ENCODE measurements at regions not wholly inside any gene's neighbourhood (a gene's known extent, or its start where the extent isn't known, plus 50 kb on each side); places are given as distances from the start of the nearest gene placed in this dataset.
"Not testable (repeated sequence)": the region's sequence is repeated elsewhere in the genome, so short reads cannot be mapped to it uniquely, and the experiment has no call there.

DNA sequence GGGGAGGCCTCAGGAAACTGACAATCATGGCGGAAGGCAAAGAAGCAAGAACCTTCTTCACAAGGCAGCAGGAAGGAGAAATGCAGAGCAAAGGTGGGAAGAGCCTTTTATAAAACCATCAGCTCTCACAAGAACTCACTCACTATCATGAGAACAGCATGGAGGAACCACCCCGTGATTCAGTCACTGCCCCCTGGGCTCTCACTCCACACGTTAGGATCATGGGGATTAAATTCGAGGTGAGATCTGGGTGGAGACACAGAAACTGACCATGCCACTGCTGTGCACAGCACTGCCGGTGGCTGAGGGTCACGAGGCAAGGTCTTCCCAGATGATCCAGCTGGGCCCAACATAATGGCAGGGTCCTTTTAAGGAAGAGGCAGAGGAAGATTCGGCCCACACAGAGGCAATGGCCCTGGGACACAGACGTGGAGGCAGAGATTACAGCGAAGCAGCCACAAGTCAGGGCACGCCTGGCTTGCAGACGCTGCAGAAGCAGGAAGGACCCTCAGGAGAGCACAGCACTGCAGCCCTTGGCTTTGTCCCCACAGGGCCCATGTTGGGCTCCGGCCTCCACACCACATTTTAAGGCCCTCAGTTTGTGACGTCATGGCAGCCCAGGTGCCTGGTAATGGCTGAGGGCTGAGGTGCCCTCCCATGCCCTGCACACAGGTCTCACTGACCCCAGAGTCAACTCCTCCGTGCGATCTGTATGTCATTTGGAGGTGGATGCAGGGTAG lies 160.8 kb downstream of the LAT start:
- Histone ChIP-seq H3K4me1 (ENCODE audit: control extremely low read depth in 1 of 4, control insufficient read depth in 4 of 4, insufficient read depth in 4 of 4, low read length in 3 of 4) (peaks cover 0 to 23% (median 16%) of the 10 kb centered on the region in 4 experiments), H3K36me3 (ENCODE audit: control insufficient read depth in 4 of 4, insufficient read depth in 4 of 4, low read length in 3 of 4) (peaks cover 0 to 17% (median 2%) of the 10 kb centered on the region in 4 experiments)
- H3K9me3 ChIP-seq (ENCODE audit: control extremely low read depth in 1 of 5, control insufficient read depth in 4 of 5, insufficient read depth in 2 of 5, low read depth in 1 of 5, low read length in 4 of 5); DNase-seq; H3K27me3 ChIP-seq (replicated peaks in 2 of 5; ENCODE audit: control insufficient read depth in 4 of 5, insufficient read depth in 5 of 5, low read length in 4 of 5); H3K27ac ChIP-seq (ENCODE audit: insufficient read depth in 1 of 2, low read depth in 1 of 2, low read length in 2 of 2, poor library complexity in 1 of 2, severe bottlenecking in 2 of 2); H3K4me3 ChIP-seq (ENCODE audit: control insufficient read depth in 1 of 7, extremely low read depth in 1 of 7, insufficient read depth in 4 of 7, low read depth in 2 of 7, low read length in 6 of 7); POLR2A ChIA-PET; CTCF ChIA-PET: not testable (repeated sequence)
- WGBS (ENCODE audit: insufficient coverage): 100% methylated on average over 6 of the region's 15 CpGs

DNA sequence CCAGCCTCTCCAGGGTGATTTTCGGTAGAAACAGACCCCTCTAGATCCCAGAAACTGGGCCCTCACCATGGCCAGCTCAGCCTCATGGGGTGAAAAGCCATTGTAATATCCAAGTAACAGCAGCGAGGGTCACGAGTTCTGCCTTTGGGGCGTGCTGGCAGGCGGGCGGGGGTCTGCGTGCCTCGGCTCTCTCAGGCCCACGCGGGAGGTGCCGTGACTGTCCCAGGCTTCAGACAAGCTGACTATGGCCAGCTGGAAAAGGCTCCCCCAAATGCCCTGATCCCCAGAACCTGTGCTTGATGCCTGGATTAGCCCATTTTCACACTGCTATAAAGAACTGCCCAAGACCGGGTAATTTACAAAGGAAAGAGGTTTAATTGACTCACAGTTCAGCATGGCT lies 160.2 kb downstream of the LAT start:
- Histone ChIP-seq H3K4me1 (ENCODE audit: control extremely low read depth in 1 of 4, control insufficient read depth in 4 of 4, insufficient read depth in 4 of 4, low read length in 3 of 4) (peaks cover 0 to 20% (median 16%) of the 10 kb centered on the region in 4 experiments), H3K36me3 (ENCODE audit: control insufficient read depth in 4 of 4, insufficient read depth in 4 of 4, low read length in 3 of 4) (peaks cover 0 to 17% (median 4%) of the 10 kb centered on the region in 4 experiments)
- WGBS (ENCODE audit: insufficient coverage): 100% methylated on average over 7 of the region's 12 CpGs
- H3K27me3 ChIP-seq (replicated peaks in 2 of 5; ENCODE audit: control insufficient read depth in 4 of 5, insufficient read depth in 5 of 5, low read length in 4 of 5); H3K27ac ChIP-seq (ENCODE audit: insufficient read depth in 1 of 2, low read depth in 1 of 2, low read length in 2 of 2, poor library complexity in 1 of 2, severe bottlenecking in 2 of 2); H3K4me3 ChIP-seq (ENCODE audit: control insufficient read depth in 1 of 7, extremely low read depth in 1 of 7, insufficient read depth in 4 of 7, low read depth in 2 of 7, low read length in 6 of 7); CTCF ChIA-PET; DNase-seq; H3K9me3 ChIP-seq (ENCODE audit: control extremely low read depth in 1 of 5, control insufficient read depth in 4 of 5, insufficient read depth in 2 of 5, low read depth in 1 of 5, low read length in 4 of 5); POLR2A ChIA-PET: not testable (repeated sequence)

DNA sequence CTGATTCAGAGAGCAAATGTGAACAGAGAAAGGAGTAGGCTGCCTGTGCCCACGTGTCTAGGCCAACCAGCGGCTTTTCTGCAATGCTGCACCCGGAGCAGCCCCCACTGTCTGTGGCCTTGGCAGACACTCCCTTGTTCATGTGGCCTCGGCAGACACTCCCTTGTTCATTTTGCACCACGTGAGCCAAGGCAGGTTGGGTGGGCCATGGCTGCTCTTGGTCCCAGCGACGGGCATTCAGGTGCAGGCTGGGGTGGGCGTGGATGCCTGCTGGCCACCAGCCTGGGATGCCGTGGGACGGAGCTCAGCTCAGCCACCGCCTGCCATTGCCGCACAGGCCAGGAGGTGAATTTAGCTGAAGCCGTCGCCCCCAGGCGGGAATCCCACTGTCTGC lies 159.8 kb downstream of the LAT start:
- CTCF ChIA-PET; DNase-seq; H3K9me3 ChIP-seq (ENCODE audit: control extremely low read depth in 1 of 5, control insufficient read depth in 4 of 5, insufficient read depth in 2 of 5, low read depth in 1 of 5, low read length in 4 of 5); POLR2A ChIA-PET; H3K4me3 ChIP-seq (ENCODE audit: control insufficient read depth in 1 of 7, extremely low read depth in 1 of 7, insufficient read depth in 4 of 7, low read depth in 2 of 7, low read length in 6 of 7); H3K27me3 ChIP-seq (replicated peaks in 2 of 5; ENCODE audit: control insufficient read depth in 4 of 5, insufficient read depth in 5 of 5, low read length in 4 of 5); H3K27ac ChIP-seq (ENCODE audit: insufficient read depth in 1 of 2, low read depth in 1 of 2, low read length in 2 of 2, poor library complexity in 1 of 2, severe bottlenecking in 2 of 2): not testable (repeated sequence)
- 93% methylated on average over 2 of the region's 15 CpGs for WGBS (ENCODE audit: insufficient coverage)
- Histone ChIP-seq H3K36me3 (ENCODE audit: control insufficient read depth in 4 of 4, insufficient read depth in 4 of 4, low read length in 3 of 4) (peaks cover 0 to 19% (median 4%) of the 10 kb centered on the region in 4 experiments), H3K4me1 (ENCODE audit: control extremely low read depth in 1 of 4, control insufficient read depth in 4 of 4, insufficient read depth in 4 of 4, low read length in 3 of 4) (peaks cover 0 to 16% (median 13%) of the 10 kb centered on the region in 4 experiments)

DNA sequence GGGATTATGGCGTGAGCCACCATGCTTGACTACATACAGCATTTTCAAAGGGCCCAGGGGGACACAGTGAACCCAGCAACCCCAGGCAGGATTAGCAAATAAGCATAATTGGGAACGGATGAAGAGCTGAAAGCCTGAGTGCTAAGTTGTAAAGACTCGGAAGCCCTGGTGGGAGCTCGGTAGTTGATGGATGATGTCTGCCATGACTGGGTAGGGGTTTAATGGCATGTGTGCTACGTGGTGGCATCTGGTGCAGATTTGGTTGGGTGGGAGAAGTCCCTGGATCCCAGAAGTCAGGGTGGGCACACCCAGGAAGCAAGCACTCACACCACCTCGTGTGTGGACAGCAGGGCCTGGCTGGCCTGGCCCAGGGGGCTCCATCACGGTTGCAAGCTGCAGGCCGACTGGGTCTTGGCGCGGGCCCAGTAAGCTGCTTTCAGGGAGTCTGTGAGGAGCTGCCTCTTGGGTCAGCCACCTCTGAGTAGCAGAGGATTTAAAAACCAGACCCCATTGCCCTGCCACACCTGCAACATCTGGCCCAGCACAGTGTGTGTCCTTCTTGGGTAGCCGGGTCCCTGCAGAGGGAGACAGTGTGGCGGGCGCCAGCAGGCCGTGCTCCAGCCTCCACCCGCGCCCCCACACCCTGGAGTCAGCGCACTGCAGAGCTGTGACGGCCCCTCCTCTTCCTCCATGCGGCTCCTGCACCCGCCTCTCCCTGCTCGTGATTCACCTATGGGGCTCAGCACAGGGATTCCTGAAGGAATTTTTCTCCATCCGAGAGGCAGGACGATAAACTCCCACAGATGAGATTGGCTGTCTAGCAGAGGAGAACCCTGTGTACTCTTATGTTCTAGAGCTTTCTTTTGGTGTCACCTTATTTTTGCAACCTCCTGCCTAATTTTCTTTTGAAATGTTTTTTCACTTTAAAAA lies 159.2 kb downstream of the LAT start:
- DNase-seq; H3K27ac ChIP-seq (ENCODE audit: insufficient read depth in 1 of 2, low read depth in 1 of 2, low read length in 2 of 2, poor library complexity in 1 of 2, severe bottlenecking in 2 of 2); H3K27me3 ChIP-seq (replicated peaks in 2 of 5; ENCODE audit: control insufficient read depth in 4 of 5, insufficient read depth in 5 of 5, low read length in 4 of 5); CTCF ChIA-PET; POLR2A ChIA-PET; H3K4me3 ChIP-seq (ENCODE audit: control insufficient read depth in 1 of 7, extremely low read depth in 1 of 7, insufficient read depth in 4 of 7, low read depth in 2 of 7, low read length in 6 of 7); H3K9me3 ChIP-seq (ENCODE audit: control extremely low read depth in 1 of 5, control insufficient read depth in 4 of 5, insufficient read depth in 2 of 5, low read depth in 1 of 5, low read length in 4 of 5): not testable (repeated sequence)
- 93% methylated on average over 9 of the region's 23 CpGs for WGBS (ENCODE audit: insufficient coverage)
- Histone ChIP-seq H3K36me3 (ENCODE audit: control insufficient read depth in 4 of 4, insufficient read depth in 4 of 4, low read length in 3 of 4) (peaks cover 0 to 25% (median 4%) of the 10 kb centered on the region in 4 experiments), H3K4me1 (ENCODE audit: control extremely low read depth in 1 of 4, control insufficient read depth in 4 of 4, insufficient read depth in 4 of 4, low read length in 3 of 4) (peaks cover 0 to 10% (median 8%) of the 10 kb centered on the region in 4 experiments)

DNA sequence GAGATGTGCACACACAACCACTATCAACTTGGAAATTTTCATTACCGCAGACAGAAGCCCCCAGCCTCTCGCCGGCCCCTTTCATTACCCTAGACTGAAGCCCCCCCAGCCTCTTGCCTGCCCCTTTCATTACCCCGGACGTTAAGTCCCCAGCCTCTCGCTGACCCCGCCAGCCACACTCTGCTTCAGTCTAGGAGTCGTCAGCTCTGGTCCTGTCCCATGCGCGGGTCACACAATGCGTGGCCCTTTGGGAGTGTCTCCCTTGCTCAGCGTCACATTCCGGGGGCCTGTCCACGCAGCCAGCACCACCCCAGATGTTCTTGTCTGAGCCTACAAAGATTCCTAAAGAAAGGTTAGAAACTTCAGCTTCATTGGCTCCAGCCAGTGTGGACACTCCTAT lies 157.7 kb downstream of the LAT start:
- CTCF ChIA-PET; DNase-seq; H3K4me1 ChIP-seq (ENCODE audit: control extremely low read depth in 1 of 4, control insufficient read depth in 4 of 4, insufficient read depth in 4 of 4, low read length in 3 of 4); H3K27ac ChIP-seq (ENCODE audit: insufficient read depth in 1 of 2, low read depth in 1 of 2, low read length in 2 of 2, poor library complexity in 1 of 2, severe bottlenecking in 2 of 2); H3K4me3 ChIP-seq (ENCODE audit: control insufficient read depth in 1 of 7, extremely low read depth in 1 of 7, insufficient read depth in 4 of 7, low read depth in 2 of 7, low read length in 6 of 7); H3K9me3 ChIP-seq (ENCODE audit: control extremely low read depth in 1 of 5, control insufficient read depth in 4 of 5, insufficient read depth in 2 of 5, low read depth in 1 of 5, low read length in 4 of 5); POLR2A ChIA-PET; H3K27me3 ChIP-seq (replicated peaks in 2 of 5; ENCODE audit: control insufficient read depth in 4 of 5, insufficient read depth in 5 of 5, low read length in 4 of 5): not testable (repeated sequence)
- 90% methylated on average over 11 of the region's 14 CpGs for WGBS (ENCODE audit: insufficient coverage)
- peaks cover 0 to 23% (median 4%) of the 10 kb centered on the region in 4 experiments for H3K36me3 ChIP-seq (ENCODE audit: control insufficient read depth in 4 of 4, insufficient read depth in 4 of 4, low read length in 3 of 4)

DNA sequence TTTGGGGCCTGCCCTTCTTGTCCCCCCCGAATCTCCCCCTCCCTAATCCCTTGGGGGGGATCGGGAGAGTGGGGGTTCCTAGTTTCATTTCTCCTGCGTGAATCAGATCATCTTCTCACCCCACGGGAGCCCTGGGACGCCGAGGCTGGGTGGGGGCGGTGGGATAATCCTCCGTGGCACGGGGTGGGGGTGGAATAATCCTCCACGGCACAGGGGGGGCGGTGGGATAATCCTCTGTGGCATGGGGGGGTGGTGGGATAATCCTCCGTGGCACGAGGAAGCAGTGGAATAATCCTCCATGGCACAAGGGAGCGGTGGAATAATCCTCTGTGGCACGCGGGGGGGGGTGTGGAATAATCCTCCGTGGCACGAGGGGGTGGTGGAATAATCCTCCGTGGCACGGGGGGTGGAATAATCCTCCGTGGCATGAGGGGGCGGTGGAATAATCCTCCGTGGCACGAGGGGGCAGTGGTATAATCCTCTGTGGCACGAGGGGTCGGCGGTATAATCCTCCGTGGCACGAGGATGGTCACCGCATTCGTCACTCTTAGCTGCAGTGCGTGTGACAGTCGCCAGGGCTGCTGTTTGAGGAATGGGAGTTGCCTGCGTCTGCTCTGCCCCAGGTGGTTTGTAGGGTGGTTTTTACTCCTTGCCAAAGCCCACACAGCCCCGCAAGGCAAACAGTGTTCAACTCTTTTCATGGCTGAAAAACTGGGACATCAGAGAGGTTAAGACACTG lies 156.9 kb downstream of the LAT start:
- WGBS (ENCODE audit: insufficient coverage): 94% methylated on average over 19 of the region's 35 CpGs
- no peaks in the 10 kb centered on the region for H3K4me1 ChIP-seq (ENCODE audit: control extremely low read depth in 1 of 4, control insufficient read depth in 4 of 4, insufficient read depth in 4 of 4, low read length in 3 of 4)
- POLR2A ChIA-PET: no interaction called here
- peaks cover 0 to 19% (median 2%) of the 10 kb centered on the region in 4 experiments for H3K36me3 ChIP-seq (ENCODE audit: control insufficient read depth in 4 of 4, insufficient read depth in 4 of 4, low read length in 3 of 4)
- H3K27me3 ChIP-seq (replicated peaks in 2 of 5; ENCODE audit: control insufficient read depth in 4 of 5, insufficient read depth in 5 of 5, low read length in 4 of 5): no peaks in the 10 kb centered on the region
- H3K9me3 ChIP-seq (ENCODE audit: control extremely low read depth in 1 of 5, control insufficient read depth in 4 of 5, insufficient read depth in 2 of 5, low read depth in 1 of 5, low read length in 4 of 5): no peaks in the 10 kb centered on the region
- no peak overlapping the region for H3K27ac ChIP-seq (ENCODE audit: insufficient read depth in 1 of 2, low read depth in 1 of 2, low read length in 2 of 2, poor library complexity in 1 of 2, severe bottlenecking in 2 of 2)
- no peak for DNase-seq
- no peak overlapping the region for H3K4me3 ChIP-seq (ENCODE audit: control insufficient read depth in 1 of 7, extremely low read depth in 1 of 7, insufficient read depth in 4 of 7, low read depth in 2 of 7, low read length in 6 of 7)
- CTCF ChIA-PET: no interaction called here

Measured in common myeloid progenitor, CD34-positive (primary cell).